ENCODE measurements at regions not wholly inside any gene's neighbourhood (a gene's known extent, or its start where the extent isn't known, plus 50 kb on each side); places are given as distances from the start of the nearest gene placed in this dataset.

DNA sequence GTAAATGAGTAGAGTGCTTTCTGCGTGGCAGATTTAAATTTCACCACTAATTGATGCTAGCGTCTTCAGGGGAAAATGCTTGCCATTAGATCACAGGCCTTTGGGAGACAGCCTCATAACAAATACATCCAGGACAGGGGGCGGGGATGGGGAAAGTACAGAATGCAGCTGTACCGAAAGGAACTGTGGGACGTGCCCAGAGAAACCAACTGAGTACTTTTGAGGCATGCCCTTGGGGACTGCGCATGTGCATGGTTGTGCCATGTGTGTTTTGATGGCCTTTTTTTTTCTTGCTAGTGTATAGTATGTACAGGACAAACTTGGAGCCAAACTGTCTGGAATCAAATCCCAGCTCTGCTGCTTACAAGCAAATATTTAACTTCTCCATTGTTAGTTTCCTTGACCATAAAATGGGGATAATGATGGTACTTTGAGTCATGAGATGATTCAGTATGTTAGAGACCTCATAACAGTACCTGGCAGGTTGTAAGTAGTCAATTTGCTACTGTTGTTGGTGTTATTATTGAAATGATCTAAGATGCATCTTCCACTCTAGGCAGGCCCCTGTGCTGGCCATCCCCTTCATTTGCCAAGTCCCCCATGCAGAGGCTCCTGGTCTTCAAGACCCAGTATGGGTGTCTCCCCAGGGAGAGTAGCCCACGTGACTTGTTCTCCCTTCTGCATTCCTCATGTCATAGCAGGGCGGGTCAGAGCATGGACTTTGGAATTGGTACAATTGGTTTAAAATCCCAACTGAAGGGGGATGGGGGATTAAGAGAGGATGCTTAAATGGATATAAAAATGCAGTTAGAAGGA lies 68.3 kb upstream of the NPAS1 start:
- intact Hi-C loops (cut with DNase I, micrococcal nuclease): no loop called here
- TF ChIP-seq, protein P1, sequence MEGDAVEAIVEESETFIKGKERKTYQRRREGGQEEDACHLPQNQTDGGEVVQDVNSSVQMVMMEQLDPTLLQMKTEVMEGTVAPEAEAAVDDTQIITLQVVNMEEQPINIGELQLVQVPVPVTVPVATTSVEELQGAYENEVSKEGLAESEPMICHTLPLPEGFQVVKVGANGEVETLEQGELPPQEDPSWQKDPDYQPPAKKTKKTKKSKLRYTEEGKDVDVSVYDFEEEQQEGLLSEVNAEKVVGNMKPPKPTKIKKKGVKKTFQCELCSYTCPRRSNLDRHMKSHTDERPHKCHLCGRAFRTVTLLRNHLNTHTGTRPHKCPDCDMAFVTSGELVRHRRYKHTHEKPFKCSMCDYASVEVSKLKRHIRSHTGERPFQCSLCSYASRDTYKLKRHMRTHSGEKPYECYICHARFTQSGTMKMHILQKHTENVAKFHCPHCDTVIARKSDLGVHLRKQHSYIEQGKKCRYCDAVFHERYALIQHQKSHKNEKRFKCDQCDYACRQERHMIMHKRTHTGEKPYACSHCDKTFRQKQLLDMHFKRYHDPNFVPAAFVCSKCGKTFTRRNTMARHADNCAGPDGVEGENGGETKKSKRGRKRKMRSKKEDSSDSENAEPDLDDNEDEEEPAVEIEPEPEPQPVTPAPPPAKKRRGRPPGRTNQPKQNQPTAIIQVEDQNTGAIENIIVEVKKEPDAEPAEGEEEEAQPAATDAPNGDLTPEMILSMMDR (IDR thresholded peaks at IDR 0.05): no peak
- peaks cover 62% of the 10 kb centered on the region for H3K4me1 ChIP-seq (ENCODE audit: low read depth)
- H3K4me3 ChIP-seq: peak overlapping the region; percentile 18
- DNase-seq: peak; percentile 83 to 91 (median 86)
- ATAC-seq: peak; percentile 82
- no peaks in the 10 kb centered on the region for H3K36me3 ChIP-seq (ENCODE audit: low read depth)
- no peaks in the 10 kb centered on the region for H3K9me3 ChIP-seq

DNA sequence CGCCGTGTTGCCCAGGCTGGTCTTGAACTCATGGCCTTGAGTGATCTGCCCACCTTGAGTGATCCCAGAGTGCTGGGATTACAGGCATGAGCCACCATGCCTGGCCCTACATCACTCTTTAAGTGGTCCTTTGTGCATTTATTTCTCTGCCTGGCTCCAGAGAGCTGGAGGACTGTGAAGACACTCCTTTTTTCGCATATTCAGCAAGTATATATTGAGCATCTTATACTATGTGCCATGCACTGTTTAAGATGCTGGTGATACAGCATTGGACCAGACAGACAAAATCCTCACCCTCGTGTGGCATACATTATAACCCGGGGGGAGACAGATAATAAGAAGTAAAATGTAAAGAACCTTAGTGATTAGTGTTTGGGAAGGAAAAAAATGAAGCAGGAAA lies 66.8 kb upstream of the NPAS1 start:
- ATAC-seq (no peak), DNase-seq (no peak)
- TF ChIP-seq, protein P1 (IDR thresholded peaks at IDR 0.05): no peak
- intact Hi-C loops (cut with DNase I, micrococcal nuclease): no loop called here
- no peaks in the 10 kb centered on the region for H3K9me3 ChIP-seq
- H3K4me1 ChIP-seq (ENCODE audit: low read depth): peaks cover 52% of the 10 kb centered on the region
- H3K36me3 ChIP-seq (ENCODE audit: low read depth): no peaks in the 10 kb centered on the region
- H3K4me3 ChIP-seq: no peak overlapping the region

DNA sequence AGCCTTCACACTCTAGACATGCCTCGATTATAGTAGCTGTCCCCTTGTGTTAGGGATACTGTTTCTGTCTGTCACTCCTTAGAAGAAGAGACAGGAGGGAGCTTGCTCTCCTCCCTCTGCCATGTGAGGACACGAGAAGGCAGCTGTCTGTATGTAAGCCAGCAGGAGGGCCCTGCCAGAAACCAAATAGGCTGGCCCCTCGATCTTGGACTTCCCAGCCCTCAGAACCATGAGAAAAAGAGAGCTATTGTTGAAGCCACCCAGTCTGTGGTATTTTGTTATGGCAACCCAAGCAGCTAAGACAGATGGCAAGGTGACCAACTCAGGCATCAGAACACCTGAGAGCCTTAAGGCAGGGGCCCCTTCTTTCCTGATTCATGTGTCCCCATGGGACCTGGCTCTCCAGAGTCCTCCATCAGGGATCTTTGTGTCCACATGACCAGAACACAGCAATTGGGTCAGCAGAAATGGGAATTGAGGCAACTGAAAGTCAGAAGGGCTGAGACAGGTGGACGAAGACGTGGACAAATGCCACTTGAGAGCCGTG lies 65.6 kb upstream of the NPAS1 start:
- DNase-seq (no peak), ATAC-seq (no peak)
- Histone ChIP-seq H3K4me1 (ENCODE audit: low read depth) (peaks cover 48% of the 10 kb centered on the region), H3K9me3 (no peaks in the 10 kb centered on the region), H3K4me3 (no peak overlapping the region), H3K36me3 (ENCODE audit: low read depth) (no peaks in the 10 kb centered on the region)
- TF ChIP-seq, protein P1 (IDR thresholded peaks at IDR 0.05): no peak
- intact Hi-C loops (cut with DNase I, micrococcal nuclease): no loop called here

DNA sequence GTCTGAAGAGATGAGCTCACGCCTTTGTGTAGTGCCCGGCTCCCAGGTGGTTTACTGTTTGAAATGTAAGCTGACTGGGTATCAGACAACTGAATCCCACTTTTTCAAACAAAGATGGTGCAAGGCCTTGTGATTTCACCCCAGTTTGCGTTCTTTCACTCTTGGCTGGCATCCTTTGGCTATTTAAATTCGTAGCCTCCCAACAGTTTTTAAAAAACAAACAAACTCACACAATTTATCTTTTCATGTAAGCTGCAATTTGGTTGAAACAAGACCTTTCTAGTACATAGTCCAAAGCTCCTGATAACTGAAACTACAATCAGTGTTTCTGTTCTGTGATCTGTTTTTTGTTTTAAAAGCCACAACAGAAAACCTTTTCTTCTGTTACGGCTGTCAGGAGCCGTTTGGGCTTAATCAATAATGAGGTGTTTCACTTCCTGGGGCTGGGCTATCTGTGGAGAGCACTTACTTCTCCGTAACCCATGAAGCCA lies 65.1 kb upstream of the NPAS1 start:
- Histone ChIP-seq H3K36me3 (ENCODE audit: low read depth) (no peaks in the 10 kb centered on the region), H3K4me3 (no peak overlapping the region), H3K4me1 (ENCODE audit: low read depth) (peaks cover 47% of the 10 kb centered on the region), H3K9me3 (no peaks in the 10 kb centered on the region)
- TF ChIP-seq, protein P1 (IDR thresholded peaks at IDR 0.05): no peak
- ATAC-seq: no peak
- intact Hi-C loops (cut with DNase I, micrococcal nuclease): no loop called here
- DNase-seq: no peak

DNA sequence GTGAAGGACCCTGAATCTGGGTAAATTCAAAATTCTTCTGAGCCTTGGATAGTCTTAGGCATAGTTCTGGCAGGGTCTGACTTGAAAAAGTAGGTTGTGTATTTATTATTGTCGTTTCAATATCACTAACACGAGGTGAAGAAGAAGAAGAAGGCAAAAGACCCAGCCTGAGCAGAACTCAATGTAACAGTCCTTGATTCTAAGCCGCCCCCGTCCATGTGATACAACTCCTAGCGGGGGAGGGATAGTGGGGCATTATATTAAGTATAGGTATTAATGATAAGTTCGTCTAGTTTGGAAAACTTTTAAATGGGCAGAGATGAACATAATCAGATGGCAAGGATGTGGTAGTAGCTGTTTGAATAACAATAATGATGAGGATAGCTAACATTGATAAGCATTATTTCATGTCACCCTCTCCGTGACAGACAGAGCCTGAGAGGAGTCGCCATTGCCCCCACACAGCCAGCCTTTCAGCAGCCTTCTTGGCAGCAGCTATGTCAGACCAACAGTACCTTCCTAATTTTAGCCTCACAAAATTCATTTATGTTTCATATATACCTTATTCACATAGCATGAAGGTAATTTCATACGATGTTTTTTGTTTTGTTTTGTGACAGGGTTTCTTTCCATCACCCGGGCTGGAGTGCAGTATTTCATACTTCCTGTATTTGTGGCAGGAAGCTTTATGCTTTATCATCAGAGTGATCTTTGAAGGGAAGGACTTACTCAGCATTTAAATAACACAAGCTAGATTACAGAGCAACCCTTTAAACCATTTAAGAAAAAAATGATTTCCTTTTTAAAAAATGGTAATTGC lies 64.4 kb upstream of the NPAS1 start:
- intact Hi-C loops (cut with DNase I, micrococcal nuclease): no loop called here
- TF ChIP-seq, protein P1 (IDR thresholded peaks at IDR 0.05): no peak
- Histone ChIP-seq H3K4me3 (no peak overlapping the region), H3K9me3 (no peaks in the 10 kb centered on the region), H3K36me3 (ENCODE audit: low read depth) (no peaks in the 10 kb centered on the region), H3K4me1 (ENCODE audit: low read depth) (peaks cover 41% of the 10 kb centered on the region)
- peak; percentile 48 for ATAC-seq
- DNase-seq: peak in 1 of 3 donors; percentile 33

Data from mucosa of descending colon (tissue), 3 donors.